ENCODE measurements at regions not wholly inside any gene's neighbourhood (a gene's known extent, or its start where the extent isn't known, plus 50 kb on each side); places are given as distances from the start of the nearest gene placed in this dataset.
"Not testable (repeated sequence)": the region's sequence is repeated elsewhere in the genome, so short reads cannot be mapped to it uniquely, and the experiment has no call there.

GRCh38 chr16:85447693-85448313, 165.3 kb upstream of the GSE1 start:
- no peak for TF ChIP-seq CTCF (IDR thresholded peaks at IDR 0.05; ENCODE audit: low read depth, low read length, missing control alignments)
- Histone ChIP-seq H3K27me3 (replicated peaks) (no peaks in the 10 kb centered on the region), H3K27ac (no peak overlapping the region), H3K36me3 (replicated peaks) (no peaks in the 10 kb centered on the region), H3K4me3 (ENCODE audit: low read depth, low read length) (no peak overlapping the region)
- in situ Hi-C loops (cut with HindIII; ENCODE audit: low pct_ligation_motif_present, low sequenced_read_pairs), result no loop called here
- no peak for DNase-seq

GRCh38 chr16:85448557-85449190, 164.4 kb upstream of the GSE1 start:
- DNase-seq, result no peak
- H3K4me3 ChIP-seq (ENCODE audit: low read depth, low read length), result no peak overlapping the region
- TF ChIP-seq CTCF (IDR thresholded peaks at IDR 0.05; ENCODE audit: low read depth, low read length, missing control alignments), result no peak
- no peaks in the 10 kb centered on the region for H3K27me3 ChIP-seq (replicated peaks)
- H3K36me3 ChIP-seq (replicated peaks), result no peaks in the 10 kb centered on the region
- in situ Hi-C loops (cut with HindIII; ENCODE audit: low pct_ligation_motif_present, low sequenced_read_pairs), result no loop called here
- H3K27ac ChIP-seq, result no peak overlapping the region

- no peak for DNase-seq
- in situ Hi-C loops (cut with HindIII; ENCODE audit: low pct_ligation_motif_present, low sequenced_read_pairs), result no loop called here
- no peak overlapping the region for H3K27ac ChIP-seq
- no peak for TF ChIP-seq CTCF (IDR thresholded peaks at IDR 0.05; ENCODE audit: low read depth, low read length, missing control alignments)
- H3K4me3 ChIP-seq (ENCODE audit: low read depth, low read length), result no peak overlapping the region
- H3K27me3 ChIP-seq (replicated peaks), result no peaks in the 10 kb centered on the region
- no peaks in the 10 kb centered on the region for H3K36me3 ChIP-seq (replicated peaks)
Measured at GRCh38 chr16:85449191-85449884, 163.8 kb upstream of the GSE1 start.

- no peak for DNase-seq
- TF ChIP-seq CTCF (IDR thresholded peaks at IDR 0.05; ENCODE audit: low read depth, low read length, missing control alignments), result no peak
- no peak overlapping the region for H3K27ac ChIP-seq
- no peak overlapping the region for H3K4me3 ChIP-seq (ENCODE audit: low read depth, low read length)
- no peaks in the 10 kb centered on the region for H3K27me3 ChIP-seq (replicated peaks)
- in situ Hi-C loops (cut with HindIII; ENCODE audit: low pct_ligation_motif_present, low sequenced_read_pairs), result no loop called here
- H3K36me3 ChIP-seq (replicated peaks), result no peaks in the 10 kb centered on the region
Measured at GRCh38 chr16:85449885-85450245, 163.3 kb upstream of the GSE1 start.

GRCh38 chr16:85451142-85451541, 162.0 kb upstream of the GSE1 start:
- H3K27me3 ChIP-seq (replicated peaks); H3K27ac ChIP-seq; H3K4me3 ChIP-seq (ENCODE audit: low read depth, low read length); DNase-seq; H3K36me3 ChIP-seq (replicated peaks); in situ Hi-C loops (cut with HindIII; ENCODE audit: low pct_ligation_motif_present, low sequenced_read_pairs): not testable (repeated sequence)

GRCh38 chr16:85451641-85452363, 161.3 kb upstream of the GSE1 start:
- TF ChIP-seq CTCF (IDR thresholded peaks at IDR 0.05; ENCODE audit: low read depth, low read length, missing control alignments), result no peak
- Histone ChIP-seq H3K27ac (no peak overlapping the region), H3K36me3 (replicated peaks) (no peaks in the 10 kb centered on the region), H3K4me3 (ENCODE audit: low read depth, low read length) (no peak overlapping the region), H3K27me3 (replicated peaks) (no peaks in the 10 kb centered on the region)
- in situ Hi-C loops (cut with HindIII; ENCODE audit: low pct_ligation_motif_present, low sequenced_read_pairs), result no loop called here
- DNase-seq, result no peak
